Esophagus squamous epithelium (tissue), 4 donors: ENCODE measurements at regions not wholly inside any gene's neighbourhood (a gene's known extent, or its start where the extent isn't known, plus 50 kb on each side); places are given as distances from the start of the nearest gene placed in this dataset.

Source experiments
- CTCF ChIP-seq, 6 experiments: fragments of 450-650 bp in 4 of 6; fragments of 200-600 bp in 2 of 6; sonication (generic) in 2 of 6; IDR thresholded peaks; one replicate each; pipeline ENCODE4 v1.5.1; 2016 to 2019; ENCODE audit warnings: antibody characterized with exemption in 6 of 6, mild to moderate bottlenecking in 4 of 6, moderate library complexity in 4 of 6
- POLR2A ChIP-seq, 4 donors: fragments of 450-650 bp; IDR thresholded peaks; one replicate each; pipeline ENCODE4 v1.6.1; 2017; ENCODE audit warnings: antibody characterized with exemption in 4 of 4, mild to moderate bottlenecking in 4 of 4, moderate library complexity in 3 of 4

- TF ChIP-seq CTCF (IDR thresholded peaks at IDR 0.05) (no peak), POLR2A (IDR thresholded peaks at IDR 0.05) (no peak)
Observed at GRCh38 chr15:62464705-62465104, 299.6 kb upstream of the C2CD4B start.
